ENCODE measurements at regions not wholly inside any gene's neighbourhood (a gene's known extent, or its start where the extent isn't known, plus 50 kb on each side); places are given as distances from the start of the nearest gene placed in this dataset.
A peak's percentile ranks its signal among the peaks of the same experiment; 100 is the strongest.

- WGBS, 3 donors, result 82 to 86% (median 85%) methylated on average over 3 of the region's 3 CpGs
- H3K36me3 ChIP-seq (ENCODE audit: insufficient read depth in 1 of 2, low read depth in 1 of 2), result no peaks in the 10 kb centered on the region
- H3K27ac ChIP-seq, result no peak overlapping the region
- intact Hi-C loops (cut with DNase I), result no loop called here
- no peaks in the 10 kb centered on the region for H3K4me1 ChIP-seq
- no peak for TF ChIP-seq CTCF (IDR thresholded peaks at IDR 0.05)
- no peaks in the 10 kb centered on the region for H3K9me3 ChIP-seq
- no peak overlapping the region for H3K4me3 ChIP-seq
- ATAC-seq, result no peak
- no peak for DNase-seq
- no peaks in the 10 kb centered on the region for H3K27me3 ChIP-seq (ENCODE audit: insufficient read depth in 3 of 3, low read length in 2 of 3)
Observed at GRCh38 chr9:129390541-129390940, 212.5 kb upstream of the IER5L start.

- peaks cover 5% of the 10 kb centered on the region for H3K4me1 ChIP-seq
- WGBS, 3 donors, result 17 to 40% (median 19%) methylated on average over 3 of the region's 3 CpGs
- no peak for DNase-seq
- H3K27me3 ChIP-seq (ENCODE audit: insufficient read depth in 3 of 3, low read length in 2 of 3), result no peaks in the 10 kb centered on the region
- no peaks in the 10 kb centered on the region for H3K9me3 ChIP-seq
- intact Hi-C loops (cut with DNase I), result no loop called here
- ATAC-seq, result no peak
- TF ChIP-seq CTCF (IDR thresholded peaks at IDR 0.05), result no peak
- no peak overlapping the region for H3K27ac ChIP-seq
- H3K36me3 ChIP-seq (ENCODE audit: insufficient read depth in 1 of 2, low read depth in 1 of 2), result no peaks in the 10 kb centered on the region
- no peak overlapping the region for H3K4me3 ChIP-seq
Observed at GRCh38 chr9:129387822-129388221, 209.8 kb upstream of the IER5L start.

GRCh38 chr9:129386812-129387177 lies 208.7 kb upstream of the IER5L start:
- DNase-seq, result peak in 1 of 2 donors; percentile 30
- no peak for ATAC-seq
- intact Hi-C loops (cut with DNase I), result no loop called here
- WGBS, 3 donors, result 65 to 76% (median 73%) methylated on average over 5 to 6 of the region's 6 CpGs
- TF ChIP-seq CTCF (IDR thresholded peaks at IDR 0.05), result no peak
- no peaks in the 10 kb centered on the region for H3K9me3 ChIP-seq
- H3K27ac ChIP-seq, result no peak overlapping the region
- no peaks in the 10 kb centered on the region for H3K36me3 ChIP-seq (ENCODE audit: insufficient read depth in 1 of 2, low read depth in 1 of 2)
- H3K4me3 ChIP-seq, result no peak overlapping the region
- no peaks in the 10 kb centered on the region for H3K27me3 ChIP-seq (ENCODE audit: insufficient read depth in 3 of 3, low read length in 2 of 3)
- H3K4me1 ChIP-seq, result peaks cover 10% of the 10 kb centered on the region

GRCh38 chr9:129385211-129385934 lies 207.3 kb upstream of the IER5L start:
- intact Hi-C loops (cut with DNase I), result no loop called here
- Histone ChIP-seq H3K27me3 (ENCODE audit: insufficient read depth in 3 of 3, low read length in 2 of 3) (no peaks in the 10 kb centered on the region), H3K36me3 (ENCODE audit: insufficient read depth in 1 of 2, low read depth in 1 of 2) (no peaks in the 10 kb centered on the region), H3K4me1 (peaks cover 10% of the 10 kb centered on the region), H3K9me3 (no peaks in the 10 kb centered on the region), H3K27ac (no peak overlapping the region), H3K4me3 (no peak overlapping the region)
- TF ChIP-seq CTCF (IDR thresholded peaks at IDR 0.05), result no peak
- DNase-seq (no peak), ATAC-seq (no peak)
- 82 to 93% (median 83%) methylated on average over 11 of the region's 11 CpGs for WGBS, 3 donors

Data from psoas muscle (tissue), 7 donors.